GM18870 (cell line): ENCODE measurements at regions not wholly inside any gene's neighbourhood (a gene's known extent, or its start where the extent isn't known, plus 50 kb on each side); places are given as distances from the start of the nearest gene placed in this dataset.
"Not testable (repeated sequence)": the region's sequence is repeated elsewhere in the genome, so short reads cannot be mapped to it uniquely, and the experiment has no call there.

ENCODE experiments used
- ATAC-seq: cut with Tn5 transposase; IDR thresholded peaks from one replicate; pipeline ENCODE4 v1.9.1; 2021; ENCODE audit warnings: moderate library complexity; ENCODE audit not compliant: unreplicated experiment

DNA sequence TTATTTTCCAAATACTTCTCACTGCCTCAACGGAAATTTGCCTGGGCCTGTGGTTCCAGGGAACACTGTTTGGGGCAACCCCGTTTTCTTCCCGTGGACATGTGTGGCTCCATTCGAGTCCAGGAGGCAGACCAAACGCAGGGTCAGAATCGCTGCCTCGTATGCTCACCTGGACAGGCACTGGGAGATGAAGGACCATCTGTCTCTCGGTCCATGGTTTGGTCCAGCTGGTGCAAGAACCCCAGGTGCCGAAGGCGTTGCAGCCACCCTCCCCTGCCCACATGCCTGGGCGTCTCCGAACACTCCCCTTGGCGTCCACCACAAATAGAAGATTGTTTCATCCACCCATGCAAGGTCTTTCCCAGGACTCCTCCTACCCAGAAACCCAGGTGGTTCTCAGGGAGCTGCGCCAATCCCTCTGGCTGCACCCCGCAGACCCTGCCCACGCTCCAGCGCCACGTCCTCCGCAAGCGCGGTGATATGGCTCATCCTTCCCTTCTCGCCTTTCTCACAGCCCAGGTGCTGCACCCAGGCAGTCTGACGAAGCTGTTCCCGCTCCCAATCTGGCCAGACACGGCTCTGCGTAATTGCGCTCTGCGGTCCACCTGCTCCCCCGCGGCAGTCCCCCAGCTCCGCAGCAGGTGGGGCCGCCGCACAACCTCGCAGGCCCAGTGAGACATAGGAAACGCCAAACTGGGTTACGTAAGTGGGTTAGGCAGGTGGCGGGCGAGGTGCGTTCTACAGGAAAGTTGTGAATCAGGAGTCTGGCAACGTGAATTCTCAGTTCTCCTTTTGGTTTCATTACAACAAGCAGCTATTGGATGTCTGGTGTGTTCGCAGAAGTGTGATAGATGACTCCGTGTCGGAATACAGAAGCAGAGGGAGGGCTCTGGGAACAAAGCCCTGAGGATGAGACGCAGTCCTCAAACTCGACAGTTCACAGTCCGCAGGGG is 146.2 kb upstream of the ECI2 start:
- ATAC-seq: peak; percentile 76

GRCh38 chr6:4280707-4281106 is 145.3 kb upstream of the ECI2 start:
- ATAC-seq: no peak

GRCh38 chr6:4280031-4280430 is 144.7 kb upstream of the ECI2 start:
- no peak for ATAC-seq

DNA sequence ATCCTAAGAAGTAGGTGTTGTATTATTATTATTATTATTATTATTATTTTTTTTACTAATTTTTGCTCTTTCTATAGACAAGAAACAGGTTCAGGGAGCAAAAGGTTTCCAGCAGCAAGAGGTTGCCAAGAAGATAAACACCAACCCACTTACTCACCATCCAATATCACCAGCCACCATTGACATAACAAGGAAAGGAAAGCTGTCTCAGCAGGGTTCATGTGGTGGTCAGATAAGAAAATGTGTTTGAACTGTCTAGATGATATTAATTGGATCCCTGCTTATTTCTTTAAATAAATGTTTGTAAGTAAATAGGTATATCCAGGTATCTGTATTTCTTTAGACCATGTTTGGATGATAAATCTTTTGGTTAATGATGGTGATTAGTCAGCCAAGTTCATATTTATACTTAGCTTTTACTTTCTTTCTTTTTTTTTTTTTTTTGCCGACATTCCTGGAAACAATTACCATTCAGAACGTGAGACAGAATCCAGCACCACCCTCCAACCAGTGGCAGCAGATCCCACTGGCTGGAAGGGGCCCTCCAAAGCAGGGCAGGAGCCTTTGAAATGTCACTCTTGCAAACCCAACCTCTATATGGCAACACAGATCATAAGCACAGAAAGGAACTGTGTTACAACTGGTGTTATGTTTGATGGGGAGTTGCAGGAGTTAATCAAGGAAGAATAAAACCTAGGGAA is 139.2 kb upstream of the ECI2 start:
- no peak for ATAC-seq

DNA sequence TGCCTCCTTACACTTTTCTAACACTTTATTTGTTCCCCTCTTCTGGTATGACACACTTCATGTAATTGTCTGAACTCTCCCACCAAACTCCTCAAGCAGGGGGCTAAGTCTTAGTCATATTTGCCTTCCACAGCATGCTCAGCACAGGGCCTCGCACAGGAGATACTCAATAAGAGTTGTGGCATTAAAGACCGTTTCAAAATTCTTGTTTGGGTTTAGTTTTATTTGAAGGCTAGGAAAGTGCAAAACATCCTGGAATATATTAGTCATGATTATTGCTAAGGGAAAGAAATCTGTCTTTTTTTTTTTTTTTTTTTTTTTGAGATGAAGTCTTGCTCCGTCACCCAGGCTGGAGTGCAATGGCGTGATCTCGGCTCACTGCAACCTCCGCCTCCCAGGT is 137.6 kb upstream of the ECI2 start:
- no peak for ATAC-seq

DNA sequence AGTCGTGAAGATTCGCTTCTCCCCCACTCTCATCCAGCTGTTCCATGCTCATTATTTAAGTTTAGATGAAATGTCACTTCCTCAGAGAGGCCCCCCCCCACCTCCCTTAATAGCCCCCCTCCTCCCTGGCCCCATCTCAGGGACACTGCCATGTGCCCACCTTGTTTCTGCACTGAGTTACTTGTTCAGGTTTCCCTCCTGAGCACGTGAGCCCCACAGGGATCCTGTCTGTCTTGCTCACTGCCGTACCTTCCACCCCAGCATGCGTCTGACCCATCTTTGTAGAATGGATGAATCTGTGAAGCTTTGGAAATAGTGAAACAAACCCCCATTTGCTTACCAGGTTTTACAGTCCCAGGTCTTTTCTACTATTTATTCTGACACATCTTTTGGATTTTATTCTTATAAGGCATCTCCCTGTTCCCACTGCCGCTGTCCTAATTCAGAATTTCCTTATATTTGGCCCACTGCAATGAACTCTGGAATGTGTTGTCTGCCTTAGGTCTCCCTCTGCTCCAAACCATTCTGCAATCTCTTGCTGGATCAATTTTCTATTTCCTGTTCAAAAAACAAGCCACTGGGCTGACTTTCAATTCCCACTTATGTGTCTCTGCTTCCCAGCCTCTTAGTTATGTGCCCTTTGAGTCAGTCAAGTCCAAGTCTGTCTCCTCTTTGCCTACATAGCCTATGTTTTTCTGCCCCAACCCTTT is 136.5 kb upstream of the ECI2 start:
- ATAC-seq: no peak

GRCh38 chr6:4270776-4271175 is 135.4 kb upstream of the ECI2 start:
- ATAC-seq: no peak

DNA sequence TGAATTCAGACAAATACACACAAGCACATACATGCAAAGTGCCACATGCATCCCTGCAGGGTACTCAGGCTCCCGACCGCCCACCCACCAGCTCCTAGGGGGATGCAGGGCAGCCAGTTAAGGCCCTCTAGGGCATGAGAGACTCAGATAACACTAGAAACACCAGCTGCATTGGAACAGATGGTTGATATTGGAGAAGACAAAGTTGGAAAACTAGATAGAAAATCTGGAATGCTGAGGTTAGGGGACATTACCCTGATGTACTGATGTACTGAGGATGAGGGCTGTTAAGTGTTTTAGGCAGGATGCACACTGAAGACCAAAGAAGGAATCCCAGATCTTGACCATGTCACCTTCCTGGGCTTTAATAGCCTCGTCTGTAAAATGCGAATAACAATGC is 134.6 kb upstream of the ECI2 start:
- ATAC-seq: no peak

GRCh38 chr6:4268171-4268570 is 132.8 kb upstream of the ECI2 start:
- ATAC-seq: no peak

DNA sequence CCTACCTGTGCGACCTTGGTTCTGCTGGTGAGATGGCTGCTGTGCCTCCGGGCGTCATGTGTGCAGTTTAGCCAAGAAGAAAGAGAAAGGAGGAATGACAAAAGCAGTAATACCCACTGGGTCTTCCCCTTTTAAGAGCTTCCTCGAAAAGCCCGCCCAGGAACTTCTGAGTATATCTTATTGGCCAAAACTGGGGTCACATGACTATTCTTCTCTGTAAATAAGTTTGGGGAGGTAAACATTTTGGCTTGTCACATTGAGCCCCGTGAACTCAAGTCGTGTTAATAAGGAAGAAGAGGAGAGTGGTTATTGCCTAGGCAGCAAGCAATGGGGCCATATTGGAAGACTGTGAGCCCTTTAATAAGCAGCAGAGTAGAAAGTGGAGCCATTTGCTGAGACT is 130.4 kb upstream of the ECI2 start:
- ATAC-seq: no peak

DNA sequence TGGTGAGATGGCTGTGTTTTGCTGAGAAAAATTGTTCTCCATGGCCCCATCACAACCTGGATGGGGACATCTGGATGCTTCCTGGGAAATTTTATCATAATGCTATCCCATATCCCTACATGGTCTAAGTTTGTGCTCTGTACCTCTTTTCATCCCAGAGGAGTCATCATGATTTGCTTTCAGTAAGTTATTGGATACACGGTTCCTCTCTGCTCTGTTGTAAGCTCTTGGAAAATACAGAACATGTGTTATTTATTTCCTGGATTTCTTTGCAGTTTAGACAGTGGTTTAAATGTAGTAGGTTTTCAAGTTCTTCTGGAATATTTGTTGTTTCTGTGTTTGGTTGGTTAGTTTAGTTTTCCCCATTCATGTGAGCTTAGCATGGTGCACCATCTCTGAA is 129.2 kb upstream of the ECI2 start:
- ATAC-seq: no peak

DNA sequence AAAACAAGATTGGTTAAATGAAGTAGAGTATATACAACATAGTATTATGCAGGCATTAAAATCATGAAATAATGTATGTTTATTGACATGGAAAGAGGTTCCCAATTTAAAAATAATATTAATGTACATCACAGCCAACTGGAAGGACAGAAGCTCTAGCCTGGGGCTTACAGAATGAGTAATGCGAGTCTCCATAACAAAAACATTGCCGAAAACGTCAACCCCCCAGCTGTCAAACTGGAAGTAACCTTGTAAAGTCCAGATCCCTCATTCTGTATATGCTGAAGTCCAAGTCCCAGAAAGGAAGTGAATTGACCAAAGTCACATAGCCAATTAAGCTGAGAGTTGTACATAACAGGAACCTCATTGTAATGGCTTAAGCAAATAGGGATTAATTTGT is 128.7 kb upstream of the ECI2 start:
- no peak for ATAC-seq

DNA sequence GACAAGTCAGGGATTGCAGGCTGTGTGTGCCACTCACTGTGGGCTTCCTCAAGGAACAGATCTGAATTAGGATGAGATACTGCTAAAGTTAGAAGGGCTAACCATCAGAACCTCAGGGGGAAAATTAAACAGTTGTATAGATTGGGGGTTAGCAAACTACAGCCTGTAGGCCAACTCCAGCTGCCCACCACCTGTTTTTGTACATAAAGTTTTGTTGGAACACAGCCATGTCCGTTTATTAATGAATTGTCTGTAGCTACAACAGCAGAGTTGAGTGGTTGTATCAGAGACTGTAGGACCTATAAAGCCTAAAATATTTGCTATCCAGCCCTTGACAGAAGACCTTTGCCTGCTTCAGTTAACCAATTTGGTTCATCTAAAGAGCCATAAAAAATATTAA is 127.2 kb upstream of the ECI2 start:
- ATAC-seq: no peak

- ATAC-seq: no peak
Observed at GRCh38 chr6:4259391-4259790, 124.0 kb upstream of the ECI2 start.

GRCh38 chr6:4258733-4259132 is 123.4 kb upstream of the ECI2 start:
- ATAC-seq: no peak

- no peak for ATAC-seq
Observed at GRCh38 chr6:4256969-4257368, 121.6 kb upstream of the ECI2 start.

GRCh38 chr6:4253604-4254231 is 118.3 kb upstream of the ECI2 start:
- ATAC-seq: no peak

DNA sequence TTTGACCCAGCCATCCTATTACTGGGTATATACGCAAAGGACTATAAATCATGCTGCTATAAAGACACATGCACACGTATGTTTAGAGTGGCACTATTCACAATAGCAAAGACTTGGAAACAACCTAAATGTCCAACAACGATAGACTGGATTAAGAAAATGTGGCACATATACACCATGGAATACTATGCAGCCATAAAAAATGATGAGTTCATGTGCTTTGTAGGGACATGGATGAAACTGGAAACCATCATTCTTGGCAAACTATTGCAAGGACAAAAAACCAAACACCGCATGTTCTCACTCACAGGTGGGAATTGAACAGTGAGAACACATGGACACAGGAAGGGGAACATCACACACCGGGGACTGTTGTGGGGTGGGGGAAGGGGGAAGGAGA is 117.1 kb upstream of the ECI2 start:
- ATAC-seq: not testable (repeated sequence)

- no peak for ATAC-seq
Observed at GRCh38 chr6:4250645-4251044, 115.3 kb upstream of the ECI2 start.

- ATAC-seq: not testable (repeated sequence)
Observed at GRCh38 chr6:4243832-4244231, 108.5 kb upstream of the ECI2 start.

- no peak for ATAC-seq
Observed at GRCh38 chr6:4243237-4243636, 107.9 kb upstream of the ECI2 start.
